H4 (cell line): ENCODE measurements at regions not wholly inside any gene's neighbourhood (a gene's known extent, or its start where the extent isn't known, plus 50 kb on each side); places are given as distances from the start of the nearest gene placed in this dataset.
"Not testable (repeated sequence)": the region's sequence is repeated elsewhere in the genome, so short reads cannot be mapped to it uniquely, and the experiment has no call there.

ENCODE experiments used
- DNase-seq: peaks from one replicate; pipeline ENCODE4 v3.0.0-alpha.2; 2015; ENCODE audit warnings: low spot score

- DNase-seq, result no peak
Observed at GRCh38 chr11:134845474-134846327, 433.7 kb upstream of the B3GAT1 start.

- DNase-seq, result no peak
Observed at GRCh38 chr11:134844838-134845237, 432.8 kb upstream of the B3GAT1 start.

GRCh38 chr11:134843735-134844134 lies 431.7 kb upstream of the B3GAT1 start:
- DNase-seq, result no peak

DNA sequence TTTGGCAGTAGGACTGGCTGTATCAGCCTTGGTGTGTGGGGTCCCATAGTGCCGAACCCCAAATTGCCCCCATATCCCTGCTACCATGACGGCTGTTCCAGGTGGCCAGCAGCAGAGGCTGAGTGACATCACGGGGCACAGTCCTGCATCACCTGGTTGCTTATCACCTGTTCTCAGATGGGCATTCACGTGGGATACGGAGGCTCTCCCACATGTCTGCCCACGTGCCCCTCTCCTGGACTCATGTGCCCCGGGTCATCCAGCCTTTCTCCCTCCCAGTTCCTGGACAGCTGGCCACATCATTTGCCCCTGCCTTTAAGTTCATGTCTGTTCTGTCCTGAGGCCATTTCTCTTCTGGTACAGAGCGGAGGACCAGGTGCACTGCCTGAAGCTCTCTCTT lies 431.0 kb upstream of the B3GAT1 start:
- no peak for DNase-seq

DNA sequence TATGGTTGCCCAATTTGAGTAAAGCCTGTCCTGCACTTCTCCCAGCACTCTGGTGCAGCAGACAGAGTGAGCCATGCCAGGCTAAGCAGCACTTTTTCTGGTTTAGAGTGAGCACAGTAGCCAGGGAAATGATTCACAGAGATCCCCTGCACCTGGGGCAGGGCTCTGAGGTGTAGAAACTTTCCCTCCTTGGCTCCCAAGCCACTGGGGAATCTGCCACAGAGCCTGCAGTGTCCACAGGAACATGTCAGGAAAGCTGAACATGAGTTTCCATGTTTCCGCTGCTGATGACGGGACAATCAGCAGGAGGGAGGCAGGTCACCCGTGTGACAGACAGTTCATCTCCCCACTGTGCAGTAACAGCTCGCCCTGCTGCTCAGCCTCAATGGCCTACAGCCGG lies 429.9 kb upstream of the B3GAT1 start:
- no peak for DNase-seq

GRCh38 chr11:134841411-134841810 lies 429.4 kb upstream of the B3GAT1 start:
- no peak for DNase-seq

DNA sequence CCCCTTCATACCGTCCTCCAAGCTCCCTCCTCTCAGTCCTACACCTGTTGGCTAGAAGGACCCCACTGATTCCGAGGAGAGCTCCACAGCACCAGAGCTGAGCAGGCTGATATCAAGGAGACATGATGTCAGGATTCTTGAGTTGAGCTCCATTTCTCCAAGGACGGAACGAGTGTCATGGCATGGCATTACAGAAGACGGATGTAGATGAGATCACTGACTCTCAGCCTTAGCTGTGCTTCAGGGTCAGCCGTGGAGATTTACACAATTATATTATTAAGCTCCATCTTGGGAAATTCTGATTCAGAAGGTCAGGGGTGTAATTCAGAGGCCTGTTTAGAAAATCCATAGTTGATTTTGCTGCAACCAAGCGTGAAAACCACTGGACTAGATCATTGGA lies 428.9 kb upstream of the B3GAT1 start:
- no peak for DNase-seq

DNA sequence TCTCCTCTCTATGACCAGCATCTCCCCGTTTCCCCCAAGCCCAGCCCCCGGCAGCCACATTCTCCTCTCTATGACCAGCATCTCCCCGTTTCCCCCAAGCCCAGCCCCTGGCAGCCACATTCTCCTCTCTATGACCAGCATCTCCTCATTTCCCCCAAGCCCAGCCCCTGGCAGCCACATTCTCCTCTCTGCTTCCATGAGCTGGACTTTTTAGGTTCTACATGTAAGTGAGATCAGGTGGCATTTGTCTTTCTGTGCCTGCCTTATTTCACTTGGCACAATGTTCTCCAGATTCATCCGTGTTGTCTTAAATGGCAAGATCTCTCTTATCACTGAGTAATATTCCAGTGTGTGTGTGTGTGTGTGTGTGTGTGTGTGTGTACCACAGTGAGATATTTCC lies 428.1 kb upstream of the B3GAT1 start:
- DNase-seq, result not testable (repeated sequence)

GRCh38 chr11:134838708-134839107 lies 426.7 kb upstream of the B3GAT1 start:
- no peak for DNase-seq

- DNase-seq, result no peak
Observed at GRCh38 chr11:134837887-134838232, 425.8 kb upstream of the B3GAT1 start.

GRCh38 chr11:134837166-134837886 lies 425.3 kb upstream of the B3GAT1 start:
- no peak for DNase-seq

DNA sequence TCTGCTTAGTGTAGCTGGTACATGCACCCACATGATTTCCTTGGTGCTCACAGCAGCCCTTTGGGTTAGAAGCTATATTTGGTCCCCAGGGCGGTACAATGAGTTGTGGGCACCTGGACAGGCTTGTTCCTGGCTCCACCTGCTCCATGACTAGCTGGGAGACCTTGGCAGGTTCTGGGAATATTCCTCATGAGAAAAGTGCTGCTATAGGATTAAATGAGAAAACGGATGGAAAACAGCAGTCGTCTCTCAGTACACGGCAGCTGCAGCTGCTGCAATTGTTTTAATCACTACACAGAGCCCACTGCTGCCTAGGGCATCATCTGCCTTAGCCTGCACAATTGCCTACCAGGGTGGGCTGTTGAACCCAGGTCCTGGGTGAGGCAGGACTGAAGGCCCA lies 424.5 kb upstream of the B3GAT1 start:
- no peak for DNase-seq

DNA sequence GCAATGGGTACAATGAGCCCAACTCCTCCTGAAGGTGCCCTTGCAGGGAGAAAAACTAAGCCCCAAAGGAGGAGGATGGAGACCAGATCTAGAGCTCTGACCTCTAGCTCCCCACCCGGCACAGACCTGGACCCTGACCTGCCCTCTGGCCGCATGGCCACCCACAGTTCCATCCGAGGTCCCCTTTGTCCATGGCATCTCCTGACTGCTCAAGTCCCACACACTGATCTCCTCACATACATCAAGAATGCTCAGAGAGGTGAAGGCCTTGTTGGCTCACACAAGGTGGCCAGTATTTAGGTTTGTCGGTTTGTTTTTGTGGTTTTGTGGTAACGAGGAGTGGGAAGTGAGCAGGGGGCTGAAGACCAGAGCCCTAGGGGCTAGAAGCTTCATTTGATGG lies 423.5 kb upstream of the B3GAT1 start:
- DNase-seq, result no peak

DNA sequence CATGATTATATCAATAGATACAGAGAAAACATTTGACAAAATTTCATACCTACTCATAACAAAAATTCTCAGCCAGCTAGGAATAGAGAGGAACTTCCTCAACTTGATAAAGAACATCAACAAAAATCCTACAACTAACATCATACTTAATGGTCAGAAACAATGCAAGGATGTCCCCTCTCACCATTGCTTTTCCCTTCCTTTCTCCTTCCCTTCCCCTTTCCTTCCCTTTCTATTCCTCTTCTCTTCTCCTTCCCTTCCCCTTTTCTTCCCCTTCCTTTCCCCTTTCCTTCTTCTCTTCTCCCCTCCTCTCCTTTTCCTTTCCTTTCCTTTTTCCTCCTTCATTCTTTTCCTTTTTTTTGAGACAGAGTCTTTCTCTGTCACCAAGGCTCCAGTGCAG lies 418.3 kb upstream of the B3GAT1 start:
- no peak for DNase-seq

- DNase-seq, result no peak
Observed at GRCh38 chr11:134823970-134824369, 411.9 kb upstream of the B3GAT1 start.

DNA sequence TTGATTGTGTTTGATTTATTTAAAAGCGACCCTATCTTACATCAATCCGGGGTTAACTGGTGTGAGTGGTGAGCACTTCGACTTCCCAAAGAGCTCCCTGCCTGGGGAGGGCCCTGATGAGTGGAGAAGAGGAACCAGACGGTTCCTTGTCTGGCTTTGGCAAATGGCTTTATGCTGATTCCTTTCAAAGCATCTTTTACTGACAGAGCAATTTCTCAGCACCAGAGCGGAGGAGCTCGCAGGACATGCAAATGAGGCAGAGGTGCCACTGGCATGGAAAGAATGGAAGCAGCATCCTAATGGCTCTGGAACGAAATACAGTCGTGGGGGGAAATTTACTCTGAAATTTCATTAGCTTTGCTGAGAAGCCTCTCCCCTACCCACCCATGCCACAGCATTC lies 410.9 kb upstream of the B3GAT1 start:
- no peak for DNase-seq

DNA sequence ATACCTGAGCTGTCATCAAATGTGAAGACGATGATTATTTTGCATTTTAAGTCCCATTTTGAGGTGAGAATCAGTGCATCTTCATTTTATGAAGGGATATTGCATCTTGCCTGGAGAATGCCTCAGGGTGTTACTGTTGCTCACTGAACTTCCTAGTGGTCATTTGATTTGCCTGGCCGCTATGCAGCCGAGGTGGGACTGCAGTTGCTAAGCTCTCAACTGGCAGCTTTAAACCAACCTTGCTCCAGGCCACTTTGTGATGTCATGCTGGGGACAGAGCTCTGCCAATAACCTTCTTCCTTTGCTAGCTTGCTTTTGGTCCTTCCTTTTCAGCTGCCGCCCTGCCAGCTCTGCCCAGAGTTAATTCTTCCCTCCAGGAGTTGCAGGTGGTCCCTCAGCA lies 409.4 kb upstream of the B3GAT1 start:
- no peak for DNase-seq

- no peak for DNase-seq
Observed at GRCh38 chr11:134819041-134819440, 407.0 kb upstream of the B3GAT1 start.

DNA sequence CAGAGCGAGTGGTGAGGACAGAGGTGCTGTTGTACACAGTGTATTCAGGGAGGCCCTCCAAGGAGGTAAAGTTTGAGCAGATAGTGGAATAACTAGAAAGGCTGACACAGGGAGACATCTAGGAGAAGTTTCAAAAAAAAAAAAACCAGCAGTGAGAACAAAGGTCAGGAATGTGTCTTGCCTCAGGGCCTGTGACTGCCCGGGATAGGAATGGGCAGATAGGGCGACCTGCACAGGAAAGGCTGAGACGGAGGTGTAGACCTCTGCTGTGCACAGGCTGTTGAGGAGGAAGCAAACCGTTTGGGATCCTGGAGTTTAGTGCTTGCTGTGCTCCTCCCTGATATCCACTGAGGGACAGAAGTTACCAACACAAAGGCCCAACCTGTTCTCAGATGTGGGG lies 406.5 kb upstream of the B3GAT1 start:
- DNase-seq, result no peak

DNA sequence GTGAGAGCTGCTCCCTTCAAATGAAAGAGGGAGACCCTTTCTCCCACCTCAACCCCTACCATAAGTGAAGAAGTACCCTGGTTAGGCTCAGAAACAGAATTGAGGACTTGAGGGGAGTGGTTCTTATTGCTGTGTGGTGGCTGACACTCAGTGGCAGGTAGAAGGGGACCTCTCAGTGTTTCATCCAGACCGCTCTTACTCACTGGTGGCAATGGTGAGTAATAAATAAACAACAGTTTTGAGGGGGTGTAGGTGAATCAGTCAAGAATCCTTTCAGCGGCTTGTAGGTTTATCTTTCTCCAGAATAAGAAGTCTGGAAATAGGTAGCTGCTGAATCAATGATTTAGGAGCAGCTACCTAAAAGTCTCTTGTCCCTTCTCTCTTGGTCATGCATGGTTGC lies 403.4 kb upstream of the B3GAT1 start:
- no peak for DNase-seq

GRCh38 chr11:134807997-134808396 lies 396.0 kb upstream of the B3GAT1 start:
- no peak for DNase-seq

DNA sequence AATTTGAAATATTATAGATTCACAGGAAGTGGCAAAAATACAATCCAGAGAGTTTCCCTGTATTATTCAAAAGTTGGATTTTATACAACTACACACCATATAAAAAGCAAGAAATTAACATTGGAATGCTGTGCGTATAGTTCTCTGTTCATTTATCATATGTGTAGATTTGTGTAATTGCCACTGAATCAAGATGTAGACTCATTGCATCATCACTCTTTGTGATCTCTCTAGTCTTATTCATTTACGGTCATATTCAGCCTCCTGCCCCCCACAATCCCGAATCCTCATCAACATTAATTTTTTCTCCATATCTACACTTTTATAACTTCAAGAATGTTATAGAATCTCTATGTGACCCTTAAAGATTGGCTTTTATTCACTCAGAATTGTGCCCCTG lies 390.6 kb upstream of the B3GAT1 start:
- no peak for DNase-seq

DNA sequence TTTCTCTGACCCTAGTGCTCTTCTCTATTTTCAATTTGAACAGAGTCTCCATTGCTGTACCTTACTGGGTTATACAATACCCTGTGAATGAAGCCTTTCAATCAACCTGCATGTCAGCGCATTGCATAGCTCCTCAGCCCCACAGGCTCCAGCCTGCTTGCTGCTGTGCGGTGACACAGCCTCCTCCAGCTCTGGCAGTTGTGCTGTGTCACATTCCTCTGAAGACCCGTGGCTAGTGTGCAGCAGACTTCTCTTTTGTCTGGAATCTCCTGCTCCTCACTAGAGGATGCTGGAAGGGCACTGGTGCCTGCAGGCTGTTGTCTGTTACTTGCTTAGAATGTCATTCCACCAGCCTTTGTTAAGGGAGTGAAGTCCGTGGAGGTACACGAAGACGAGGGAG lies 390.1 kb upstream of the B3GAT1 start:
- DNase-seq, result no peak

- no peak for DNase-seq
Observed at GRCh38 chr11:134801570-134801969, 389.5 kb upstream of the B3GAT1 start.
